Lung (tissue), 11 donors: ENCODE measurements at regions not wholly inside any gene's neighbourhood (a gene's known extent, or its start where the extent isn't known, plus 50 kb on each side); places are given as distances from the start of the nearest gene placed in this dataset.

Experiments
- ATAC-seq: fragments of 200-7000 bp; cut with Tn5 transposase; one replicate; pipeline ENCODE4 v1.9.1; 2020; ENCODE audit warnings: moderate number of reproducible peaks; ENCODE audit not compliant: insufficient read depth, low FRiP score
- DNase-seq, 3 donors: peaks; one replicate each; pipeline ENCODE4 v3.0.0-alpha.2; 2013 to 2017
- H3K27ac ChIP-seq, 2 donors: one replicate each; pipeline ENCODE4 v1.5.1; 2013; ENCODE audit warnings: mild to moderate bottlenecking in 2 of 2, moderate library complexity in 2 of 2, control low read depth in 1 of 2, inconsistent platforms in 1 of 2, low read depth in 1 of 2, low read length in 1 of 2
- H3K27me3 ChIP-seq, 3 donors: one replicate each; pipeline ENCODE4 v1.5.1; 2013; ENCODE audit warnings: low read length in 2 of 3; ENCODE audit not compliant: control insufficient read depth in 3 of 3, insufficient read depth in 3 of 3
- H3K36me3 ChIP-seq, 4 donors: one replicate each; pipeline ENCODE4 v1.5.1; 2013; ENCODE audit warnings: low read length in 4 of 4, mild to moderate bottlenecking in 1 of 4, moderate library complexity in 1 of 4; ENCODE audit not compliant: control insufficient read depth in 4 of 4, insufficient read depth in 4 of 4
- H3K4me1 ChIP-seq, 5 donors: one replicate each; pipeline ENCODE4 v1.5.1; 2013; ENCODE audit warnings: low read length in 5 of 5, mild to moderate bottlenecking in 2 of 5, moderate library complexity in 1 of 5; ENCODE audit not compliant: control insufficient read depth in 5 of 5, insufficient read depth in 5 of 5
- H3K4me3 ChIP-seq: one replicate; pipeline ENCODE4 v1.5.1; 2013; ENCODE audit warnings: mild to moderate bottlenecking, control low read depth, moderate library complexity
- H3K9ac ChIP-seq, 2 donors: one replicate each; pipeline ENCODE4 v1.5.1; 2013; ENCODE audit warnings: low read length in 2 of 2, control low read depth in 1 of 2; ENCODE audit not compliant: insufficient read depth in 1 of 2
- H3K9me3 ChIP-seq, 4 donors: one replicate each; pipeline ENCODE4 v1.5.1; 2013; ENCODE audit warnings: low read length in 3 of 4, mild to moderate bottlenecking in 1 of 4, moderate library complexity in 1 of 4; ENCODE audit not compliant: control insufficient read depth in 4 of 4, insufficient read depth in 3 of 4
- CTCF ChIP-seq: IDR thresholded peaks from 2 replicates; pipeline ENCODE4 v1.5.1; 2012; ENCODE audit warnings: mild to moderate bottlenecking; ENCODE audit errors: control extremely low read depth, extremely low read depth
- WGBS, 2 donors: extraction: QIAGEN DNeasy Blood & Tissue Kit; methylation state at CpG; one replicate each; pipeline ENCODE4 v1.1.7; 2013; 5-methylcytosine and 5-hydroxymethylcytosine counted together
- donor health status: control.
- donor health status: control.
- donor health status: Bipolar disorder and iron deficiency.
- donor health status: healthy.
- donor health status: DM: yes; HTN: yes; CAD: no.

GRCh38 chr6:166870602-166871208 lies 85.6 kb downstream of the RNASET2 start:
- Histone ChIP-seq H3K4me1 (peaks cover 0 to 4% (median 0%) of the 10 kb centered on the region in 5 donors), H3K9me3 (no peaks in the 10 kb centered on the region), H3K27ac (no peak overlapping the region), H3K9ac (no peak overlapping the region), H3K4me3 (no peak overlapping the region), H3K36me3 (no peaks in the 10 kb centered on the region), H3K27me3 (peaks cover 0 to 2% (median 0%) of the 10 kb centered on the region in 3 donors)
- no peak for ATAC-seq
- TF ChIP-seq CTCF, result no peak
- WGBS, 2 donors, result 90 to 91% methylated on average over 20 of the region's 20 CpGs
- DNase-seq, result no peak

GRCh38 chr6:166866839-166867637 lies 89.3 kb downstream of the RNASET2 start:
- H3K27me3 ChIP-seq, result peaks cover 0 to 14% (median 3%) of the 10 kb centered on the region in 3 donors

GRCh38 chr6:166864333-166864732 lies 92.0 kb downstream of the RNASET2 start:
- Histone ChIP-seq H3K4me1 (peaks cover 0 to 12% (median 4%) of the 10 kb centered on the region in 5 donors), H3K36me3 (no peaks in the 10 kb centered on the region), H3K27me3 (peaks cover 0 to 27% (median 22%) of the 10 kb centered on the region in 3 donors), H3K9ac (no peak overlapping the region), H3K4me3 (no peak overlapping the region), H3K27ac (no peak overlapping the region), H3K9me3 (no peaks in the 10 kb centered on the region)
- WGBS, 2 donors, result 48 to 70% methylated on average over 1 of the region's 1 CpG
- DNase-seq (no peak), ATAC-seq (no peak)
- TF ChIP-seq CTCF, result no peak

More at GRCh38 chr6:166866839-166867637, 89.3 kb downstream of the RNASET2 start:
- Histone ChIP-seq H3K9ac (no peak overlapping the region), H3K4me1 (peaks cover 0 to 7% (median 4%) of the 10 kb centered on the region in 5 donors), H3K4me3 (no peak overlapping the region), H3K36me3 (no peaks in the 10 kb centered on the region), H3K27ac (no peak overlapping the region), H3K9me3 (no peaks in the 10 kb centered on the region)
- peak in 1 of 3 donors; percentile 25 for DNase-seq
- WGBS, 2 donors, result 86 to 93% methylated on average over 19 of the region's 19 CpGs
- no peak for TF ChIP-seq CTCF
- no peak for ATAC-seq
